A549 (cell line): ENCODE measurements at regions not wholly inside any gene's neighbourhood (a gene's known extent, or its start where the extent isn't known, plus 50 kb on each side); places are given as distances from the start of the nearest gene placed in this dataset.

Source experiments
- ATAC-seq, 2 experiments: fragments of 200-7000 bp in 1 of 2; fragments of >200 bp in 1 of 2; cut with Nextera tagmentation in 1 of 2; cut with Tn5 transposase in 1 of 2; 3 replicates each; pipeline versions ENCODE4 v1.8.0 to v1.9.1; 2018 to 2020; ENCODE audit warnings: mild to moderate bottlenecking in 1 of 2, moderate library complexity in 1 of 2
- CTCF ChIA-PET: fragments of 300-600 bp; sonication (Branson Sonifier 250); formaldehyde crosslinking; extraction: SDS; loops from one replicate; lab custom pipeline; 2021; ENCODE audit warnings: antibody characterized with exemption, inconsistent platforms; lab: Yijun Ruan, JAX
- POLR2A ChIA-PET: fragments of 350-600 bp; formaldehyde crosslinking; extraction: SDS; loops from one replicate; lab custom pipeline; 2021; ENCODE audit warnings: antibody characterized with exemption, inconsistent platforms; lab: Yijun Ruan, JAX
- DNase-seq, 2 experiments: peaks; one replicate each; pipeline versions ENCODE4 v3.0.0 to v3.0.0-alpha.2; 2011 to 2016; ENCODE audit warnings: low read depth in 1 of 2, low spot score in 1 of 2
- FAIRE-seq: peaks from 2 replicates; lab custom pipeline; 2011; peaks lifted over from hg19 to GRCh38; lab: Jason Lieb, UNC
- H3K27ac ChIP-seq, 2 experiments: fragments of >200 bp; sonication (Bioruptor Twin); formaldehyde crosslinking; 3 replicates each; pipeline ENCODE4 v1.5.1; 2016 to 2017
- H3K4me1 ChIP-seq: fragments of >200 bp; sonication (Bioruptor Twin); formaldehyde crosslinking; 3 replicates; pipeline ENCODE4 v1.6.1; 2016
- H3K4me2 ChIP-seq: fragments of >200 bp; sonication (Bioruptor Twin); formaldehyde crosslinking; 3 replicates; pipeline ENCODE4 v1.6.1; 2016
- H3K4me3 ChIP-seq: fragments of >200 bp; sonication (Bioruptor Twin); formaldehyde crosslinking; 3 replicates; pipeline ENCODE4 v1.5.1; 2016
- H3K9me3 ChIP-seq: fragments of >200 bp; sonication (Bioruptor Twin); formaldehyde crosslinking; 3 replicates; pipeline ENCODE4 v1.6.1; 2016
- CBX2 ChIP-seq: fragments of 200-600 bp; sonication (generic); IDR thresholded peaks from 2 replicates; pipeline ENCODE4 v1.6.1; 2016; ENCODE audit warnings: low read depth, mild to moderate bottlenecking, borderline replicate concordance
- CBX8 ChIP-seq: fragments of 200-600 bp; sonication (generic); IDR thresholded peaks from 2 replicates; pipeline ENCODE4 v1.6.1; 2016
- CTCF ChIP-seq: fragments of >200 bp; sonication (Bioruptor Twin); formaldehyde crosslinking; IDR thresholded peaks from 3 replicates; pipeline ENCODE4 v1.5.1; 2016
- E2F6 ChIP-seq: IDR thresholded peaks from 2 replicates; pipeline ENCODE4 v1.6.1; 2012; ENCODE audit warnings: low read depth, borderline replicate concordance
- ELK1 ChIP-seq: fragments of 150-350 bp; IDR thresholded peaks from 2 replicates; pipeline ENCODE4 v1.6.1; 2014; ENCODE audit warnings: low read depth, mild to moderate bottlenecking, low read length
- EP300 ChIP-seq, 2 experiments: fragments of >200 bp; sonication (Bioruptor Twin); formaldehyde crosslinking; IDR thresholded peaks; 2 replicates in 1 of 2; 3 replicates in 1 of 2; pipeline ENCODE4 v1.6.1; 2016 to 2017
- FOSB ChIP-seq: fragments of 250-450 bp; sonication (Bioruptor Pico); IDR thresholded peaks from 2 replicates; pipeline ENCODE4 v1.5.0; 2020; ENCODE audit warnings: mild to moderate bottlenecking, moderate library complexity
- HDAC2 ChIP-seq: fragments of 200-600 bp; sonication (generic); IDR thresholded peaks from 2 replicates; pipeline ENCODE4 v1.6.1; 2016
- HES2 ChIP-seq: fragments of >200 bp; sonication (Bioruptor Twin); formaldehyde crosslinking; IDR thresholded peaks from 2 replicates; pipeline ENCODE4 v1.6.1; 2016
- HEYL ChIP-seq: fragments of 250-450 bp; sonication (Bioruptor Pico); IDR thresholded peaks from 2 replicates; pipeline ENCODE4 v1.8.0; 2021; ENCODE audit warnings: mild to moderate bottlenecking, moderate library complexity
- HOXB5 ChIP-seq: fragments of 250-450 bp; sonication (Bioruptor Pico); IDR thresholded peaks from 2 replicates; pipeline ENCODE4 v1.5.0; 2020; ENCODE audit warnings: mild to moderate bottlenecking, moderate library complexity
- JUN ChIP-seq, 2 experiments: fragments of >200 bp; sonication (Bioruptor Twin); formaldehyde crosslinking; IDR thresholded peaks; 2 replicates in 1 of 2; 3 replicates in 1 of 2; pipeline ENCODE4 v1.6.1; 2016 to 2017
- KDM1A ChIP-seq: fragments of 200-600 bp; sonication (generic); IDR thresholded peaks from 2 replicates; pipeline ENCODE4 v1.6.1; 2016; ENCODE audit warnings: low read depth, mild to moderate bottlenecking
- MAFK ChIP-seq: fragments of 450-650 bp; IDR thresholded peaks from 2 replicates; pipeline ENCODE4 v1.6.1; 2014; ENCODE audit not compliant: partially characterized antibody
- NPAS2 ChIP-seq: fragments of 250-450 bp; sonication (Bioruptor Pico); IDR thresholded peaks from 2 replicates; pipeline ENCODE4 v1.8.0; 2022; ENCODE audit warnings: mild to moderate bottlenecking, moderate library complexity, borderline replicate concordance
- POLR2AphosphoS2 ChIP-seq: conservative IDR thresholded peaks from 2 replicates; pipeline ENCODE4 v1.6.1; 2012; ENCODE audit warnings: low read length, improper control_type of control experiment, inconsistent platforms
- RAD21 ChIP-seq, 2 experiments: fragments of >200 bp in 1 of 2; sonication (Bioruptor Twin) in 1 of 2; formaldehyde crosslinking in 1 of 2; IDR thresholded peaks in 1 of 2; conservative IDR thresholded peaks in 1 of 2; 2 replicates in 1 of 2; 3 replicates in 1 of 2; pipeline ENCODE4 v1.6.1; 2012 to 2018; ENCODE audit warnings: inconsistent platforms in 1 of 2
- RARB ChIP-seq: fragments of 250-450 bp; sonication (Bioruptor Pico); IDR thresholded peaks from 2 replicates; pipeline ENCODE4 v1.8.0; 2021; ENCODE audit warnings: mild to moderate bottlenecking, moderate library complexity
- RCOR1 ChIP-seq: fragments of 150-350 bp; IDR thresholded peaks from 2 replicates; pipeline ENCODE4 v1.6.1; 2014; ENCODE audit warnings: antibody characterized with exemption, low read length, low read depth
- SMC3 ChIP-seq: fragments of >200 bp; sonication (Bioruptor Twin); formaldehyde crosslinking; IDR thresholded peaks from 3 replicates; pipeline ENCODE4 v1.6.1; 2018; ENCODE audit warnings: inconsistent platforms
- ZC3H11A ChIP-seq: fragments of 450-650 bp; IDR thresholded peaks from 2 replicates; pipeline ENCODE4 v1.6.1; 2014; ENCODE audit warnings: antibody characterized with exemption, mild to moderate bottlenecking
- ZFP36 ChIP-seq: fragments of 450-650 bp; IDR thresholded peaks from 2 replicates; pipeline ENCODE4 v1.6.1; 2014; ENCODE audit warnings: borderline replicate concordance; ENCODE audit not compliant: partially characterized antibody
- ZNF302 ChIP-seq: fragments of 250-450 bp; sonication (Bioruptor Pico); IDR thresholded peaks from 2 replicates; pipeline ENCODE4 v1.9.0; 2021; ENCODE audit warnings: inconsistent platforms, mild to moderate bottlenecking, moderate library complexity
- ZSCAN20 ChIP-seq: fragments of 250-450 bp; sonication (Bioruptor Pico); IDR thresholded peaks from 2 replicates; pipeline ENCODE4 v1.8.0; 2022; ENCODE audit warnings: mild to moderate bottlenecking, moderate library complexity
- WGBS: methylation state at CpG from one replicate; pipeline ENCODE4 v1.1.6; 2017; ENCODE audit errors: missing lambda C conversion rate; 5-methylcytosine and 5-hydroxymethylcytosine counted together

GRCh38 chr11:28529540-28530410, 421.6 kb downstream of the METTL15 start:
- DNase-seq: peak in 1 of 2 experiments; percentile 40
- Histone ChIP-seq H3K4me3 (no peak overlapping the region), H3K9me3 (peaks cover 42% of the 10 kb centered on the region)
- POLR2A ChIA-PET: no interaction called here
- no peak for ATAC-seq
- no peak for TF ChIP-seq E2F6
- TF ChIP-seq RAD21 (conservative IDR thresholded peaks at IDR 0.05 in 1 of 2, IDR thresholded peaks at IDR 0.05 in 1 of 2): peak; percentile 7 to 31; a peak in 2 of 5 replicates
- TF ChIP-seq NPAS2 (CRISPR knock-in tag): no peak
- no peak for TF ChIP-seq ZSCAN20 (CRISPR knock-in tag)
- TF ChIP-seq JUN (IDR thresholded peaks at IDR 0.05): no peak
- TF ChIP-seq CTCF: peak; percentile 21; the same call in 1 of the 3 replicates
- TF ChIP-seq RARB (CRISPR knock-in tag): no peak
- TF ChIP-seq, all 56 proteins: peak for 2
- no peaks in the 10 kb centered on the region for H3K4me1 ChIP-seq
- peak; percentile 18 for FAIRE-seq
- WGBS: 61% methylated on average over 3 of the region's 3 CpGs
- no peak overlapping the region for H3K4me2 ChIP-seq
- CTCF ChIA-PET: interaction anchor here (1.1 kb wide), 1 partner anchor 43 kb away, joined by 3 read pairs; no protein-coding TSS in a partner anchor
- no peak overlapping the region for H3K27ac ChIP-seq

GRCh38 chr11:28529046-28529445, 420.9 kb downstream of the METTL15 start:
- POLR2A ChIA-PET: no interaction called here
- FAIRE-seq: peak; percentile 43
- no peaks in the 10 kb centered on the region for H3K4me1 ChIP-seq

GRCh38 chr11:28528217-28528616, 420.0 kb downstream of the METTL15 start:
- WGBS: 78% methylated on average over 4 of the region's 4 CpGs
- no peak for ATAC-seq
- Histone ChIP-seq H3K9me3 (peaks cover 53% of the 10 kb centered on the region), H3K4me1 (no peaks in the 10 kb centered on the region), H3K4me3 (no peak overlapping the region), H3K4me2 (no peak overlapping the region), H3K27ac (no peak overlapping the region)
- ChIA-PET CTCF (no interaction called here), POLR2A (no interaction called here)
- no peak for FAIRE-seq
- DNase-seq: no peak
- TF ChIP-seq KDM1A (no peak), ZFP36 (no peak), MAFK (no peak), RARB (CRISPR knock-in tag) (no peak), ZNF302 (CRISPR knock-in tag) (no peak), POLR2AphosphoS2 (no peak), ELK1 (no peak), ZC3H11A (no peak), CBX2 (no peak), FOSB (CRISPR knock-in tag) (no peak), SMC3 (no peak), HES2 (no peak), HDAC2 (no peak), HEYL (CRISPR knock-in tag) (no peak), CBX8 (no peak)

More at GRCh38 chr11:28529046-28529445, 420.9 kb downstream of the METTL15 start:
- no peak for ATAC-seq
- TF ChIP-seq EP300 (IDR thresholded peaks at IDR 0.05) (no peak), CTCF (no peak), HES2 (no peak), RCOR1 (no peak), ZC3H11A (no peak), HOXB5 (CRISPR knock-in tag) (no peak)
- H3K27ac ChIP-seq: no peak overlapping the region
- no peak overlapping the region for H3K4me3 ChIP-seq
- DNase-seq: no peak
- H3K4me2 ChIP-seq: no peak overlapping the region
- H3K9me3 ChIP-seq: peaks cover 48% of the 10 kb centered on the region
- CTCF ChIA-PET: no interaction called here
- 95% methylated on average over 3 of the region's 3 CpGs for WGBS
